T-helper 1 cell treated with Interleukin-12 subunit alpha and Interleukin-12 subunit beta and Interleukin-4 antibody, amounts not matched to agents 30 μg/mL and 1 μg/mL, for 36 hours (primary cell): ENCODE measurements at regions not wholly inside any gene's neighbourhood (a gene's known extent, or its start where the extent isn't known, plus 50 kb on each side); places are given as distances from the start of the nearest gene placed in this dataset.

Source experiments
- H3K27ac Mint-ChIP-seq: one replicate; pipeline ENCODE4 v1.8.0; 2021; ENCODE audit warnings: mild to moderate bottlenecking, mixed read lengths
- H3K27me3 Mint-ChIP-seq: one replicate; pipeline ENCODE4 v1.8.0; 2021; ENCODE audit warnings: low read depth, mixed read lengths
- H3K36me3 Mint-ChIP-seq: one replicate; pipeline ENCODE4 v1.8.0; 2021; ENCODE audit warnings: low read depth, mixed read lengths
- H3K4me1 Mint-ChIP-seq: one replicate; pipeline ENCODE4 v1.8.0; 2021; ENCODE audit warnings: low read depth, mixed read lengths
- H3K4me3 Mint-ChIP-seq: one replicate; pipeline ENCODE4 v1.8.0; 2021; ENCODE audit warnings: mild to moderate bottlenecking, moderate library complexity, mixed read lengths
- H3K9me3 Mint-ChIP-seq: one replicate; pipeline ENCODE4 v1.8.0; 2021; ENCODE audit warnings: mixed read lengths

GRCh38 chr13:58611117-58611516, 979.6 kb downstream of the PCDH17 start:
- Mint-ChIP-seq H3K27ac (no peak overlapping the region), H3K9me3 (peaks cover 36% of the 10 kb centered on the region), H3K4me3 (no peak overlapping the region), H3K36me3 (no peaks in the 10 kb centered on the region), H3K27me3 (no peaks in the 10 kb centered on the region), H3K4me1 (no peaks in the 10 kb centered on the region)

GRCh38 chr13:58617880-58618665, 986.5 kb downstream of the PCDH17 start:
- Mint-ChIP-seq H3K9me3 (peaks cover 12% of the 10 kb centered on the region), H3K27me3 (no peaks in the 10 kb centered on the region), H3K4me1 (no peaks in the 10 kb centered on the region), H3K27ac (no peak overlapping the region), H3K36me3 (no peaks in the 10 kb centered on the region), H3K4me3 (no peak overlapping the region)

GRCh38 chr13:58619396-58620113, 988.0 kb downstream of the PCDH17 start:
- Mint-ChIP-seq H3K4me1 (no peaks in the 10 kb centered on the region), H3K27ac (no peak overlapping the region), H3K9me3 (peaks cover 7% of the 10 kb centered on the region), H3K4me3 (no peak overlapping the region), H3K27me3 (no peaks in the 10 kb centered on the region), H3K36me3 (no peaks in the 10 kb centered on the region)

- no peaks in the 10 kb centered on the region for H3K4me1 Mint-ChIP-seq
- no peaks in the 10 kb centered on the region for H3K27me3 Mint-ChIP-seq
- H3K9me3 Mint-ChIP-seq: peaks cover 8% of the 10 kb centered on the region
- H3K27ac Mint-ChIP-seq: no peak overlapping the region
- no peak overlapping the region for H3K4me3 Mint-ChIP-seq
- no peaks in the 10 kb centered on the region for H3K36me3 Mint-ChIP-seq
Observed at GRCh38 chr13:58620176-58620575, 988.6 kb downstream of the PCDH17 start.

GRCh38 chr13:58625703-58626389, 994.3 kb downstream of the PCDH17 start:
- Mint-ChIP-seq H3K27me3 (no peaks in the 10 kb centered on the region), H3K36me3 (no peaks in the 10 kb centered on the region), H3K9me3 (peaks cover 24% of the 10 kb centered on the region), H3K4me3 (no peak overlapping the region), H3K27ac (no peak overlapping the region), H3K4me1 (no peaks in the 10 kb centered on the region)

GRCh38 chr13:58630794-58631193, 999.2 kb downstream of the PCDH17 start:
- H3K4me1 Mint-ChIP-seq: no peaks in the 10 kb centered on the region
- no peak overlapping the region for H3K27ac Mint-ChIP-seq
- H3K9me3 Mint-ChIP-seq: peaks cover 15% of the 10 kb centered on the region
- H3K27me3 Mint-ChIP-seq: no peaks in the 10 kb centered on the region
- no peak overlapping the region for H3K4me3 Mint-ChIP-seq
- no peaks in the 10 kb centered on the region for H3K36me3 Mint-ChIP-seq

GRCh38 chr13:58633226-58633625, 1001.7 kb downstream of the PCDH17 start:
- Mint-ChIP-seq H3K9me3 (no peaks in the 10 kb centered on the region), H3K27me3 (no peaks in the 10 kb centered on the region), H3K36me3 (no peaks in the 10 kb centered on the region), H3K4me1 (no peaks in the 10 kb centered on the region), H3K4me3 (no peak overlapping the region), H3K27ac (no peak overlapping the region)

GRCh38 chr13:58655086-58655485, 1023.5 kb downstream of the PCDH17 start:
- Mint-ChIP-seq H3K9me3 (peaks cover 18% of the 10 kb centered on the region), H3K4me3 (no peak overlapping the region), H3K27ac (no peak overlapping the region), H3K36me3 (no peaks in the 10 kb centered on the region), H3K4me1 (no peaks in the 10 kb centered on the region), H3K27me3 (no peaks in the 10 kb centered on the region)

GRCh38 chr13:58660826-58661225, 1029.3 kb downstream of the PCDH17 start:
- Mint-ChIP-seq H3K36me3 (no peaks in the 10 kb centered on the region), H3K4me1 (no peaks in the 10 kb centered on the region), H3K27me3 (no peaks in the 10 kb centered on the region), H3K4me3 (no peak overlapping the region), H3K27ac (no peak overlapping the region), H3K9me3 (peaks cover 28% of the 10 kb centered on the region)

- no peak overlapping the region for H3K27ac Mint-ChIP-seq
- H3K36me3 Mint-ChIP-seq: no peaks in the 10 kb centered on the region
- H3K27me3 Mint-ChIP-seq: no peaks in the 10 kb centered on the region
- no peak overlapping the region for H3K4me3 Mint-ChIP-seq
- peaks cover 8% of the 10 kb centered on the region for H3K9me3 Mint-ChIP-seq
- H3K4me1 Mint-ChIP-seq: no peaks in the 10 kb centered on the region
Observed at GRCh38 chr13:58666331-58666730, 1034.8 kb downstream of the PCDH17 start.

GRCh38 chr13:58667096-58667495, 1035.6 kb downstream of the PCDH17 start:
- Mint-ChIP-seq H3K9me3 (peaks cover 8% of the 10 kb centered on the region), H3K27ac (no peak overlapping the region), H3K4me1 (no peaks in the 10 kb centered on the region), H3K36me3 (no peaks in the 10 kb centered on the region), H3K27me3 (no peaks in the 10 kb centered on the region), H3K4me3 (no peak overlapping the region)

- no peaks in the 10 kb centered on the region for H3K27me3 Mint-ChIP-seq
- no peaks in the 10 kb centered on the region for H3K36me3 Mint-ChIP-seq
- peaks cover 24% of the 10 kb centered on the region for H3K9me3 Mint-ChIP-seq
- H3K27ac Mint-ChIP-seq: no peak overlapping the region
- no peak overlapping the region for H3K4me3 Mint-ChIP-seq
- H3K4me1 Mint-ChIP-seq: no peaks in the 10 kb centered on the region
Observed at GRCh38 chr13:58680115-58680514, 1048.6 kb downstream of the PCDH17 start.

GRCh38 chr13:58682616-58683015, 1051.1 kb downstream of the PCDH17 start:
- H3K27me3 Mint-ChIP-seq: no peaks in the 10 kb centered on the region
- H3K4me1 Mint-ChIP-seq: no peaks in the 10 kb centered on the region
- no peaks in the 10 kb centered on the region for H3K36me3 Mint-ChIP-seq
- no peak overlapping the region for H3K27ac Mint-ChIP-seq
- H3K4me3 Mint-ChIP-seq: no peak overlapping the region
- peaks cover 29% of the 10 kb centered on the region for H3K9me3 Mint-ChIP-seq

- H3K27ac Mint-ChIP-seq: no peak overlapping the region
- H3K4me1 Mint-ChIP-seq: no peaks in the 10 kb centered on the region
- no peaks in the 10 kb centered on the region for H3K27me3 Mint-ChIP-seq
- peaks cover 26% of the 10 kb centered on the region for H3K9me3 Mint-ChIP-seq
- no peaks in the 10 kb centered on the region for H3K36me3 Mint-ChIP-seq
- H3K4me3 Mint-ChIP-seq: no peak overlapping the region
Observed at GRCh38 chr13:58687148-58687547, 1055.6 kb downstream of the PCDH17 start.

- H3K27me3 Mint-ChIP-seq: no peaks in the 10 kb centered on the region
- H3K27ac Mint-ChIP-seq: no peak overlapping the region
- no peak overlapping the region for H3K4me3 Mint-ChIP-seq
- H3K36me3 Mint-ChIP-seq: no peaks in the 10 kb centered on the region
- no peaks in the 10 kb centered on the region for H3K4me1 Mint-ChIP-seq
- peaks cover 5% of the 10 kb centered on the region for H3K9me3 Mint-ChIP-seq
Observed at GRCh38 chr13:58698531-58698930, 1067.0 kb downstream of the PCDH17 start.
